SU-DHL-6 (cell line): ENCODE measurements at regions not wholly inside any gene's neighbourhood (a gene's known extent, or its start where the extent isn't known, plus 50 kb on each side); places are given as distances from the start of the nearest gene placed in this dataset.

ENCODE experiments used
- H2AFZ ChIP-seq: fragments of 200-600 bp; sonication (generic); 2 replicates; pipeline ENCODE4 v1.6.1; 2014; ENCODE audit warnings: low read depth, mild to moderate bottlenecking, moderate library complexity, mixed read lengths, antibody characterized with exemption, low read length; ENCODE audit not compliant: severe bottlenecking
- H3F3A ChIP-seq: fragments of 200-600 bp; shearing (Covaris generic); 2 replicates; pipeline ENCODE4 v1.6.0; 2016; ENCODE audit warnings: antibody characterized with exemption, mild to moderate bottlenecking; ENCODE audit not compliant: insufficient read depth
- H3K27ac ChIP-seq: fragments of 200-600 bp; sonication (generic); 2 replicates; pipeline ENCODE4 v1.5.1; 2016; ENCODE audit warnings: low read depth, mild to moderate bottlenecking, low read length, moderate library complexity, mixed read lengths
- H3K27me3 ChIP-seq: fragments of 200-600 bp; sonication (generic), shearing (Covaris generic); 2 replicates; pipeline ENCODE4 v1.6.0; 2014; ENCODE audit warnings: mild to moderate bottlenecking, low read length
- H3K36me3 ChIP-seq: fragments of 200-600 bp; sonication (generic); 2 replicates; pipeline ENCODE4 v1.6.1; 2014; ENCODE audit warnings: mild to moderate bottlenecking, low read length, mixed read lengths
- H3K4me2 ChIP-seq: fragments of 300-600, 200-600 bp; shearing (Covaris generic), sonication (generic); 2 replicates; pipeline ENCODE4 v1.6.0; 2014; ENCODE audit warnings: low read length, low read depth, mild to moderate bottlenecking; ENCODE audit not compliant: poor library complexity, severe bottlenecking
- H3K4me3 ChIP-seq: fragments of 200-600 bp; sonication (generic); 2 replicates; pipeline ENCODE4 v1.5.1; 2014; ENCODE audit warnings: antibody characterized with exemption, low read length, mild to moderate bottlenecking, mixed read lengths; ENCODE audit not compliant: insufficient read depth, poor library complexity, severe bottlenecking
- H3K79me2 ChIP-seq: fragments of 200-600 bp; sonication (generic); 2 replicates; pipeline ENCODE4 v1.6.1; 2014; ENCODE audit warnings: mild to moderate bottlenecking, low read length, moderate library complexity; ENCODE audit not compliant: insufficient read depth
- H3K9ac ChIP-seq: fragments of 200-600 bp; sonication (generic); 2 replicates; pipeline ENCODE4 v1.7.0; 2014; ENCODE audit warnings: mild to moderate bottlenecking, low read length
- H3K9me2 ChIP-seq: fragments of 200-600 bp; sonication (generic); replicated peaks from 2 replicates; pipeline ENCODE4 v1.6.1; 2014; ENCODE audit warnings: low read length; ENCODE audit not compliant: insufficient read depth
- H3K9me3 ChIP-seq: fragments of 200-600 bp; sonication (generic); 2 replicates; pipeline ENCODE4 v1.6.1; 2014; ENCODE audit warnings: low read length, mixed read lengths; ENCODE audit not compliant: insufficient read depth
- H4K20me1 ChIP-seq: fragments of 200-600 bp; sonication (generic); 2 replicates; pipeline ENCODE4 v1.6.1; 2014; ENCODE audit warnings: low read depth, mild to moderate bottlenecking, antibody characterized with exemption, low read length, moderate library complexity, mixed read lengths
- CTCF ChIP-seq: fragments of 200-600 bp; sonication (generic); IDR thresholded peaks from one replicate; pipeline ENCODE4 v1.5.1; 2017; ENCODE audit warnings: antibody characterized with exemption, mild to moderate bottlenecking, low read length, moderate library complexity; ENCODE audit not compliant: insufficient read depth, poor library complexity, severe bottlenecking
- EZH2phosphoT487 ChIP-seq: fragments of 200-600 bp; sonication (generic), shearing (Covaris generic); conservative IDR thresholded peaks from 2 replicates; pipeline ENCODE4 v1.6.1; 2018; ENCODE audit warnings: mild to moderate bottlenecking, antibody characterized with exemption, low read length, moderate library complexity, mixed read lengths

- Histone ChIP-seq H3K27ac (no peak overlapping the region), H3K36me3 (no peaks in the 10 kb centered on the region), H3K9ac (no peak overlapping the region), H3K9me3 (no peaks in the 10 kb centered on the region), H3K4me2 (no peak overlapping the region), H2AFZ (no peak overlapping the region), H3K27me3 (no peaks in the 10 kb centered on the region), H3K9me2 (0 out of 2 replicates have a peak, but pooled peaks cover 3% of the 10 kb centered on the region), H3K4me3 (no peak overlapping the region), H4K20me1 (no peaks in the 10 kb centered on the region), H3K79me2 (no peaks in the 10 kb centered on the region), H3F3A (no peaks in the 10 kb centered on the region)
- no peak for TF ChIP-seq EZH2phosphoT487
- TF ChIP-seq CTCF = no peak
These were observed 89.1 kb upstream of the LUZP2 start for GRCh38 chr11:24407733-24408132.

- no peak overlapping the region for H3K9ac ChIP-seq
- no peak overlapping the region for H3K27ac ChIP-seq
- no peaks in the 10 kb centered on the region for H3K79me2 ChIP-seq
- no peak overlapping the region for H3K4me2 ChIP-seq
- H3K36me3 ChIP-seq = no peaks in the 10 kb centered on the region
- TF ChIP-seq EZH2phosphoT487 = no peak
- TF ChIP-seq CTCF = no peak
- H3K9me2 ChIP-seq = 0 out of 2 replicates have a peak, but pooled peaks cover 3% of the 10 kb centered on the region
- no peaks in the 10 kb centered on the region for H3K9me3 ChIP-seq
- no peaks in the 10 kb centered on the region for H3F3A ChIP-seq
- no peak overlapping the region for H2AFZ ChIP-seq
- no peaks in the 10 kb centered on the region for H3K27me3 ChIP-seq
- no peak overlapping the region for H3K4me3 ChIP-seq
- no peaks in the 10 kb centered on the region for H4K20me1 ChIP-seq
These were observed 88.7 kb upstream of the LUZP2 start for GRCh38 chr11:24408202-24408601.

GRCh38 chr11:24411791-24412190, 85.1 kb upstream of the LUZP2 start:
- TF ChIP-seq CTCF = no peak
- no peak for TF ChIP-seq EZH2phosphoT487
- H3K9ac ChIP-seq = no peak overlapping the region
- H3K36me3 ChIP-seq = no peaks in the 10 kb centered on the region
- H3K27me3 ChIP-seq = no peaks in the 10 kb centered on the region
- no peak overlapping the region for H2AFZ ChIP-seq
- H3K9me3 ChIP-seq = no peaks in the 10 kb centered on the region
- H4K20me1 ChIP-seq = no peaks in the 10 kb centered on the region
- H3K4me3 ChIP-seq = no peak overlapping the region
- H3K79me2 ChIP-seq = no peaks in the 10 kb centered on the region
- H3K27ac ChIP-seq = no peak overlapping the region
- no peaks in the 10 kb centered on the region for H3F3A ChIP-seq
- H3K9me2 ChIP-seq = 0 out of 2 replicates have a peak, but pooled peaks cover 3% of the 10 kb centered on the region
- H3K4me2 ChIP-seq = no peak overlapping the region

- Histone ChIP-seq H3K79me2 (no peaks in the 10 kb centered on the region), H3K4me2 (no peak overlapping the region), H3F3A (no peaks in the 10 kb centered on the region), H3K36me3 (no peaks in the 10 kb centered on the region), H3K4me3 (no peak overlapping the region), H3K9me3 (no peaks in the 10 kb centered on the region), H3K9ac (no peak overlapping the region), H3K27me3 (no peaks in the 10 kb centered on the region), H3K9me2 (0 out of 2 replicates have a peak, but pooled peaks cover 3% of the 10 kb centered on the region), H2AFZ (no peak overlapping the region), H3K27ac (no peak overlapping the region), H4K20me1 (no peaks in the 10 kb centered on the region)
- TF ChIP-seq CTCF = no peak
- TF ChIP-seq EZH2phosphoT487 = no peak
These were observed 84.1 kb upstream of the LUZP2 start for GRCh38 chr11:24412722-24413121.
